AG04450 (cell line): ENCODE measurements at regions not wholly inside any gene's neighbourhood (a gene's known extent, or its start where the extent isn't known, plus 50 kb on each side); places are given as distances from the start of the nearest gene placed in this dataset.
"Not testable (repeated sequence)": the region's sequence is repeated elsewhere in the genome, so short reads cannot be mapped to it uniquely, and the experiment has no call there.

ENCODE experiments used
- CTCF ChIA-PET: fragments of 300-600, 350-600 bp; formaldehyde crosslinking; extraction: SDS; loops from one replicate; lab custom pipeline; 2022; ENCODE audit warnings: antibody characterized with exemption, inconsistent platforms; lab: Charles Lee
- POLR2A ChIA-PET: fragments of 350-600 bp; formaldehyde crosslinking; extraction: SDS; loops from one replicate; lab custom pipeline; 2021; ENCODE audit warnings: antibody characterized with exemption, inconsistent platforms; lab: Yijun Ruan, JAX
- DNase-seq: peaks from one replicate; pipeline ENCODE4 v3.0.0-alpha.2; 2011; ENCODE audit warnings: low read depth, low spot score
- H3K27ac ChIP-seq: one replicate; pipeline ENCODE4 v1.5.1; 2012; ENCODE audit warnings: low read depth, low read length, control low read depth
- H3K27me3 ChIP-seq: one replicate; pipeline ENCODE4 v1.6.0; 2012; ENCODE audit warnings: low read length; ENCODE audit not compliant: control insufficient read depth, insufficient read depth
- H3K4me3 ChIP-seq: 2 replicates; pipeline ENCODE4 v1.5.1; 2011; ENCODE audit warnings: mild to moderate bottlenecking, low read depth, low read length, control low read depth
- H3K9me3 ChIP-seq: 2 replicates; pipeline ENCODE4 v1.5.1; 2012; ENCODE audit warnings: low read length; ENCODE audit not compliant: control insufficient read depth, insufficient read depth
- CTCF ChIP-seq: IDR thresholded peaks from 2 replicates; pipeline ENCODE4 v1.5.1; 2011; ENCODE audit warnings: low read depth, low read length, control low read depth, inconsistent platforms

- H3K27ac ChIP-seq: no peak overlapping the region
- no peak overlapping the region for H3K4me3 ChIP-seq
- no peak for TF ChIP-seq CTCF
- POLR2A ChIA-PET: no interaction called here
- DNase-seq: no peak
- CTCF ChIA-PET: no interaction called here
- H3K9me3 ChIP-seq: peaks cover 3% of the 10 kb centered on the region; the same call in 1 of the 2 replicates
- no peaks in the 10 kb centered on the region for H3K27me3 ChIP-seq
Observed at GRCh38 chr16:16938009-16938408, 532.8 kb downstream of the XYLT1 start.

- ChIA-PET POLR2A (no interaction called here), CTCF (no interaction called here)
- Histone ChIP-seq H3K27ac (no peak overlapping the region), H3K9me3 (peaks cover 3% of the 10 kb centered on the region; the same call in 1 of the 2 replicates), H3K4me3 (no peak overlapping the region), H3K27me3 (no peaks in the 10 kb centered on the region)
- TF ChIP-seq CTCF: no peak
- DNase-seq: no peak
Observed at GRCh38 chr16:16938980-16939379, 531.8 kb downstream of the XYLT1 start.

GRCh38 chr16:16940351-16940750 is 530.4 kb downstream of the XYLT1 start:
- H3K27ac ChIP-seq: no peak overlapping the region
- ChIA-PET CTCF (no interaction called here), POLR2A (no interaction called here)
- DNase-seq: no peak
- no peaks in the 10 kb centered on the region for H3K27me3 ChIP-seq
- H3K4me3 ChIP-seq: no peak overlapping the region
- TF ChIP-seq CTCF: no peak
- no peaks in the 10 kb centered on the region; the same call in 1 of the 2 replicates for H3K9me3 ChIP-seq

- H3K27ac ChIP-seq, POLR2A ChIA-PET, H3K4me3 ChIP-seq, CTCF ChIA-PET, H3K9me3 ChIP-seq, DNase-seq, H3K27me3 ChIP-seq: not testable (repeated sequence)
Observed at GRCh38 chr16:16942849-16943248, 527.9 kb downstream of the XYLT1 start.

- POLR2A ChIA-PET: no interaction called here
- no peak for TF ChIP-seq CTCF
- no peaks in the 10 kb centered on the region for H3K27me3 ChIP-seq
- CTCF ChIA-PET: no interaction called here
- no peak overlapping the region for H3K27ac ChIP-seq
- no peaks in the 10 kb centered on the region; the same call in 1 of the 2 replicates for H3K9me3 ChIP-seq
- no peak overlapping the region for H3K4me3 ChIP-seq
- no peak for DNase-seq
Observed at GRCh38 chr16:16945207-16945606, 525.6 kb downstream of the XYLT1 start.

GRCh38 chr16:16956376-16956775 is 514.4 kb downstream of the XYLT1 start:
- H3K9me3 ChIP-seq: peaks cover 13% of the 10 kb centered on the region
- no peak for DNase-seq
- TF ChIP-seq CTCF: no peak
- ChIA-PET CTCF (no interaction called here), POLR2A (no interaction called here)
- no peaks in the 10 kb centered on the region for H3K27me3 ChIP-seq
- H3K4me3 ChIP-seq: no peak overlapping the region
- no peak overlapping the region for H3K27ac ChIP-seq
